H1 (cell line): ENCODE measurements at regions not wholly inside any gene's neighbourhood (a gene's known extent, or its start where the extent isn't known, plus 50 kb on each side); places are given as distances from the start of the nearest gene placed in this dataset.
A peak's percentile ranks its signal among the peaks of the same experiment; 100 is the strongest.

ENCODE experiments used
- CTCF ChIA-PET: fragments of 300-600 bp; sonication (Branson Sonifier 250); formaldehyde crosslinking; loops from one replicate; lab custom pipeline; 2021; ENCODE audit not compliant: partially characterized antibody; lab: Charles Lee
- POLR2A ChIA-PET: fragments of 300-600 bp; sonication (Branson Sonifier 250); formaldehyde crosslinking; loops from one replicate; lab custom pipeline; 2021; ENCODE audit warnings: inconsistent platforms; ENCODE audit not compliant: partially characterized antibody; lab: Charles Lee
- DNase-seq, 2 experiments: peaks; one replicate each; pipeline versions ENCODE4 v3.0.0 to v3.0.0-alpha.2; 2010 to 2022; ENCODE audit warnings: low spot score in 2 of 2, low read depth in 1 of 2, mixed read lengths in 1 of 2
- FAIRE-seq: peaks from 2 replicates; lab custom pipeline; 2011; peaks lifted over from hg19 to GRCh38; lab: Jason Lieb, UNC
- H2AFZ ChIP-seq: 2 replicates; pipeline ENCODE4 v1.8.1; 2012; ENCODE audit warnings: low read length, inconsistent platforms
- H2AK5ac ChIP-seq: 2 replicates; pipeline ENCODE4 v1.6.1; 2013; ENCODE audit warnings: low read depth, low read length
- H2BK120ac ChIP-seq: replicated peaks from 2 replicates; pipeline ENCODE3; 2013; ENCODE audit warnings: low read depth, low read length, inconsistent platforms
- H2BK12ac ChIP-seq: 2 replicates; pipeline ENCODE4 v1.6.1; 2013; ENCODE audit warnings: low read depth, low read length
- H2BK15ac ChIP-seq: 2 replicates; pipeline ENCODE4 v1.6.1; 2013; ENCODE audit warnings: low read length
- H2BK20ac ChIP-seq: 2 replicates; pipeline ENCODE4 v1.6.1; 2013; ENCODE audit warnings: low read length
- H2BK5ac ChIP-seq: 2 replicates; pipeline ENCODE4 v1.6.1; 2013; ENCODE audit warnings: low read depth, low read length
- H3K14ac ChIP-seq: 2 replicates; pipeline ENCODE4 v1.6.1; 2013; ENCODE audit warnings: inconsistent platforms; ENCODE audit not compliant: insufficient read length
- H3K18ac ChIP-seq: 2 replicates; pipeline ENCODE4 v1.6.1; 2013; ENCODE audit warnings: low read length; ENCODE audit errors: extremely low read depth
- H3K23ac ChIP-seq: 2 replicates; pipeline ENCODE4 v1.6.1; 2013; ENCODE audit warnings: inconsistent platforms; ENCODE audit not compliant: insufficient read length
- H3K23me2 ChIP-seq: 2 replicates; pipeline ENCODE4 v1.6.1; 2013; ENCODE audit warnings: low read depth, low read length
- H3K27ac ChIP-seq: 2 replicates; pipeline ENCODE4 v1.6.1; 2011; ENCODE audit warnings: low read depth, low read length, inconsistent platforms
- H3K27me3 ChIP-seq, 4 experiments: replicated peaks in 1 of 4; 1 replicate in 1 of 4; 2 replicates in 3 of 4; pipeline versions ENCODE4 v1.6.1 to v1.8.1; 2011 to 2013; ENCODE audit warnings: low read length in 3 of 4, mild to moderate bottlenecking in 3 of 4, inconsistent platforms in 2 of 4, mixed read lengths in 2 of 4, moderate library complexity in 1 of 4; ENCODE audit not compliant: control insufficient read depth in 3 of 4, insufficient read depth in 3 of 4; ENCODE audit errors: extremely low read depth in 1 of 4
- H3K36me3 ChIP-seq, 4 experiments: 2 replicates each; pipeline versions ENCODE4 v1.6.1 to v1.8.1; 2011 to 2013; ENCODE audit warnings: mild to moderate bottlenecking in 4 of 4, low read length in 3 of 4, moderate library complexity in 2 of 4, control low read depth in 1 of 4, inconsistent platforms in 1 of 4; ENCODE audit not compliant: insufficient read depth in 4 of 4, control insufficient read depth in 2 of 4
- H3K4ac ChIP-seq: replicated peaks from 2 replicates; pipeline ENCODE3; 2013; ENCODE audit warnings: low read length, low read depth, mixed read lengths, inconsistent platforms; ENCODE audit not compliant: insufficient read length
- H3K4me1 ChIP-seq, 4 experiments: replicated peaks in 1 of 4; 1 replicate in 1 of 4; 2 replicates in 3 of 4; pipeline versions ENCODE4 v1.6.1 to v1.8.1; 2011 to 2013; ENCODE audit warnings: low read length in 3 of 4, inconsistent platforms in 2 of 4, mixed read lengths in 1 of 4; ENCODE audit not compliant: insufficient read depth in 4 of 4, control insufficient read depth in 3 of 4
- H3K4me2 ChIP-seq, 2 experiments: 2 replicates each; pipeline versions ENCODE4 v1.6.1 to v1.8.1; 2011 to 2013; ENCODE audit warnings: low read depth in 2 of 2, low read length in 2 of 2, control low read depth in 1 of 2, inconsistent platforms in 1 of 2, mild to moderate bottlenecking in 1 of 2; ENCODE audit not compliant: insufficient read depth in 1 of 2
- H3K4me3 ChIP-seq, 4 experiments: fragments of 200-600, 300-600 bp in 1 of 4; sonication (generic), shearing (Covaris generic), sonication (Bioruptor Twin) in 1 of 4; 2 replicates each; pipeline versions ENCODE4 v1.5.1 to v1.8.1; 2011 to 2016; ENCODE audit warnings: low read length in 4 of 4, low read depth in 3 of 4, control low read depth in 2 of 4, inconsistent platforms in 2 of 4, mild to moderate bottlenecking in 2 of 4, mixed read lengths in 1 of 4, moderate library complexity in 1 of 4; ENCODE audit not compliant: insufficient read depth in 2 of 4; ENCODE audit errors: extremely low read depth in 1 of 4
- H3K56ac ChIP-seq: replicated peaks from 2 replicates; pipeline ENCODE3; 2013; ENCODE audit warnings: low read depth, mild to moderate bottlenecking, mixed read lengths, low read length, inconsistent platforms; ENCODE audit not compliant: insufficient read length
- H3K79me1 ChIP-seq: 2 replicates; pipeline ENCODE4 v1.6.1; 2013; ENCODE audit warnings: low read depth, low read length, control low read depth
- H3K79me2 ChIP-seq, 2 experiments: 2 replicates each; pipeline versions ENCODE4 v1.6.1 to v1.8.1; 2012 to 2013; ENCODE audit warnings: low read length in 2 of 2, mild to moderate bottlenecking in 2 of 2, inconsistent platforms in 1 of 2; ENCODE audit not compliant: insufficient read depth in 2 of 2, control insufficient read depth in 1 of 2
- H3K9ac ChIP-seq, 4 experiments: replicated peaks in 1 of 4; 1 replicate in 1 of 4; 2 replicates in 3 of 4; pipeline versions ENCODE4 v1.6.1 to v1.8.1; 2011 to 2013; ENCODE audit warnings: low read depth in 3 of 4, low read length in 3 of 4, control low read depth in 2 of 4, mild to moderate bottlenecking in 2 of 4, moderate library complexity in 2 of 4, inconsistent platforms in 1 of 4; ENCODE audit errors: extremely low read depth in 1 of 4
- H3K9me3 ChIP-seq, 2 experiments: 2 replicates each; pipeline versions ENCODE4 v1.6.1 to v1.8.1; 2012 to 2013; ENCODE audit warnings: mild to moderate bottlenecking in 2 of 2, moderate library complexity in 2 of 2, control low read depth in 1 of 2, inconsistent platforms in 1 of 2, low read depth in 1 of 2, low read length in 1 of 2, mixed read lengths in 1 of 2; ENCODE audit not compliant: insufficient read depth in 2 of 2
- H4K20me1 ChIP-seq, 2 experiments: replicated peaks in 1 of 2; 2 replicates each; pipeline versions ENCODE3 to v1.8.1; 2011 to 2013; ENCODE audit warnings: inconsistent platforms in 2 of 2, low read length in 2 of 2, mild to moderate bottlenecking in 1 of 2; ENCODE audit not compliant: insufficient read depth in 2 of 2, control insufficient read depth in 1 of 2
- H4K5ac ChIP-seq: 2 replicates; pipeline ENCODE4 v1.6.1; 2013; ENCODE audit warnings: low read length, low read depth, mixed read lengths, inconsistent platforms; ENCODE audit not compliant: insufficient read length
- H4K8ac ChIP-seq: 2 replicates; pipeline ENCODE4 v1.8.0; 2013; ENCODE audit warnings: mild to moderate bottlenecking, moderate library complexity, low read length, inconsistent platforms; ENCODE audit not compliant: insufficient read depth; ENCODE audit errors: extremely low read depth
- H4K91ac ChIP-seq: replicated peaks from 2 replicates; pipeline ENCODE3; 2013; ENCODE audit warnings: low read length, mixed read lengths, inconsistent platforms; ENCODE audit not compliant: insufficient read length
- ASH2L ChIP-seq: fragments of 200-600, 300-600 bp; sonication (generic); IDR thresholded peaks from one replicate; pipeline ENCODE4 v1.7.1; 2017; ENCODE audit warnings: low read length
- E2F6 ChIP-seq: IDR thresholded peaks from 2 replicates; pipeline ENCODE4 v1.6.1; 2012; ENCODE audit warnings: inconsistent platforms
- MAX ChIP-seq: IDR thresholded peaks from 2 replicates; pipeline ENCODE4 v1.6.1; 2012; ENCODE audit warnings: inconsistent platforms
- POLR2A ChIP-seq, 2 experiments: IDR thresholded peaks; 1 replicate in 1 of 2; 2 replicates in 1 of 2; pipeline ENCODE4 v1.6.1; 2011; ENCODE audit warnings: low read depth in 2 of 2, low read length in 2 of 2, mild to moderate bottlenecking in 2 of 2; ENCODE audit errors: control extremely low read depth in 1 of 2
- RNF2 ChIP-seq: fragments of 200-900, 300-1000 bp; sonication (generic); IDR thresholded peaks from 2 replicates; pipeline ENCODE4 v1.7.1; 2016; ENCODE audit warnings: borderline replicate concordance, low read depth, mild to moderate bottlenecking, antibody characterized with exemption, low read length; ENCODE audit not compliant: poor library complexity, severe bottlenecking; ENCODE audit errors: missing control alignments
- WGBS, 2 experiments: shearing (Covaris generic) in 1 of 2; methylation state at CpG; one replicate each; pipeline versions ENCODE4 v1.1.6 to v1.1.7; 2013 to 2015; ENCODE audit warnings: low lambda C conversion rate in 2 of 2, mixed read lengths in 2 of 2, inconsistent platforms in 1 of 2, low coverage in 1 of 2, missing lambda C conversion rate in 1 of 2; ENCODE audit not compliant: insufficient replicate concordance in 2 of 2, insufficient coverage in 1 of 2, insufficient read length in 1 of 2; ENCODE audit errors: extremely low coverage in 1 of 2, missing lambda C conversion rate in 1 of 2; 5-methylcytosine and 5-hydroxymethylcytosine counted together

- DNase-seq: no peak
- no peak overlapping the region for H4K91ac ChIP-seq
- POLR2A ChIA-PET: no interaction called here
- no peak overlapping the region for H3K4ac ChIP-seq
- H2BK20ac ChIP-seq: no peak overlapping the region
- no peaks in the 10 kb centered on the region for H4K20me1 ChIP-seq
- no peak overlapping the region for H2BK5ac ChIP-seq
- H3K36me3 ChIP-seq: no peaks in the 10 kb centered on the region
- peak overlapping the region; percentile 39; the same call in 1 of the 2 replicates for H2AK5ac ChIP-seq
- H2BK15ac ChIP-seq: no peak overlapping the region
- H3K27ac ChIP-seq: no peak overlapping the region
- H4K5ac ChIP-seq: no peak overlapping the region
- no peaks in the 10 kb centered on the region for H3K9me3 ChIP-seq
- no peaks in the 10 kb centered on the region for H3K27me3 ChIP-seq
- no peak overlapping the region for H3K9ac ChIP-seq
- H3K79me2 ChIP-seq: no peaks in the 10 kb centered on the region
- H3K4me3 ChIP-seq: no peak overlapping the region
- TF ChIP-seq POLR2A (IDR thresholded peaks at IDR 0.05; ENCODE audit: control extremely low read depth in 1 of 2, low read depth in 2 of 2, low read length in 2 of 2) (no peak), RNF2 (no peak), ASH2L (no peak), MAX (no peak), E2F6 (no peak)
- TF ChIP-seq, all 59 proteins: peak for 0
- no peak for FAIRE-seq
- Histone ChIP-seq H3K4me1 (peaks cover 0 to 15% (median 0%) of the 10 kb centered on the region in 4 experiments; a peak in 1 of 7 replicates), H2BK12ac (peak overlapping the region; percentile 43; the same call in 1 of the 2 replicates), H2BK120ac (no peak overlapping the region), H3K23me2 (no peaks in the 10 kb centered on the region), H2AFZ (no peak overlapping the region), H3K23ac (no peak overlapping the region), H3K18ac (no peak overlapping the region), H4K8ac (no peak overlapping the region), H3K4me2 (no peak overlapping the region), H3K56ac (no peak overlapping the region), H3K79me1 (no peaks in the 10 kb centered on the region), H3K14ac (no peak overlapping the region)
- 91% methylated on average over 1 of the region's 2 CpGs; no CpG with 5 or more reads in 1 of the 2 experiments for WGBS, 2 experiments
- CTCF ChIA-PET: interaction anchor here (1.2 kb wide), 1 partner anchor 9 kb away, joined by 4 read pairs; no protein-coding TSS in a partner anchor
Measured at GRCh38 chr12:23126794-23127193, 501.8 kb downstream of the ETNK1 start.
